Anterior cingulate cortex (tissue), 58 donors: ENCODE measurements at regions not wholly inside any gene's neighbourhood (a gene's known extent, or its start where the extent isn't known, plus 50 kb on each side); places are given as distances from the start of the nearest gene placed in this dataset.

Experiments
- DNase-seq, 58 donors: peaks; one replicate each; lab custom pipeline; 2025; lab: John Stamatoyannopoulos, UW

DNA sequence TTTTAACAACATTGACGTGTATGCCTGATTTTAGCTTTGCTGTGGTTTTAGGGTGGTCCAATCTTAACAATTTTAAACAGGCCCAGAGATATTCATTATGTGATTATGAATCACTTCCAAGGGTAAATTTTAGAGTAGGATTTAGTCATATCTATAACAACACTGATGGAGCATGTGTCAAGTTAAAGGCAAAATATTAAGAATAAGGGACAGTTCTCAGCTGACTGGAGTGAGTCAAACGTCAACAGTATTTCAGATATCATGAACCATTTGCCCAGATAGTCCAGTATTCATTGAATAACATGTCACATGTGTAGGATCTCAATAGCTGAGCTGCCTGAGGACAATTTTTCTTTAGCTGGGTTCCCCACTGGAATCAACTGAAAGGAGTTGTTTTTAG lies 61.3 kb upstream of the VCX2 start:
- no peak for DNase-seq

- DNase-seq = no peak
Measured at GRCh38 chrX:8233091-8233490, 62.0 kb upstream of the VCX2 start.

DNA sequence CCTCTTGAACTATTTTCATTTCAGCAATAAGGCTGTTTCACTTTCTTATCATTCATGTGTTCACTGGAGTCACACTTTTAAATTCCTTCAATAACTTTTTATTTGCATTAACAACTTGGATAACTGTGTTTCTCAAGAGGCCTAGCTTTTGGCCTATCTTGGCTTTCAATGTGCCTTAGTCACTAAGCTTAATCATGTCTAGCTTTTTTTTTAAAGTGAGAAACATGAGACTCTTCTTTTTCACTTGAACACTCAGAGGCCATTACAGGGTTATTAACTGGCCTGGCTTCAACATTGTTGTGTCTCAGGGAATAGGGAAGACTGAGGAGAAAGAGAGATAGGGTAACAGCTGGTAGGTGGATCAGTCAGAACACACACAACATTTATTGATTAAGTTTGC lies 64.0 kb upstream of the VCX2 start:
- DNase-seq = no peak

- DNase-seq = no peak
Measured at GRCh38 chrX:8237718-8238117, 66.7 kb upstream of the VCX2 start.

- no peak for DNase-seq
Measured at GRCh38 chrX:8242431-8243020, 71.5 kb upstream of the VCX2 start.

DNA sequence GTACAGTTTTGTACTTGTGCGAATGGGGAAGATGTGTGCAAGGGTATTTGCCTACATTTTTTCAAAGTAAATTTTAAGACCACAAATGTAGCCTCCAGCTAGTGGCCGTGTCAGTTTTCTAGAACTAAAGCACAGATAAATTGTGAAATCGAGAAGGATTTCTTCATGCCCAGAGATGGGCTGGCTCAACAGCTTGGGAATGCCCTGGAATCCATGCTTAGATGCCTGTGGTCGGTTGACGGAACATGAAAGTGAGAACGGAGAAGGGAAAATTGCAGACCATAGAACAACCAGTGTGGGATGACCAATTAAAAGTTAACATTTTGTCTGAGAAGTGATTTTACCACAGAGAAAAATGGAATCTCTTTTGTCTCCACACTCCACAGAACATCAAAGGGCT lies 73.2 kb upstream of the VCX2 start:
- no peak for DNase-seq

GRCh38 chrX:8245411-8245810 lies 74.3 kb upstream of the VCX2 start:
- no peak for DNase-seq

- DNase-seq = no peak
Measured at GRCh38 chrX:8253096-8253495, 82.0 kb upstream of the VCX2 start.

DNA sequence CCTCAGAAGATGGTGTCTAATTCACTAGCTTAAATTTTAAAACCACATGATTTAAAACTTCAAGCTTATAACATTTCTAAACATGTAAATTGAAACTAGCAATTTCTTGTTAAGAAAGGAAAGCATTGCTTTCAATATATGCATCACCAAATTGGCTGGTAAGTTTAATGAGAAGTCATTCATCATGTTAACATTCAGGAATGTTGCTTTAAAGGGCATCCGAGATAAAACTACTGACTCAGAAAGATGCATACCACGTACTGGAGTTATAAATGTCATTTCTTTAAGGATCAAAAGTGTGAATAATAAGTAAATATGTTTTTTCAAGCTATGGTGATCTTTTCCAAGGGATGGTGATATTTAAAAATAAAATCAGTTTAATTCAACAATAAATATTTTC lies 83.3 kb upstream of the VCX2 start:
- DNase-seq = no peak

DNA sequence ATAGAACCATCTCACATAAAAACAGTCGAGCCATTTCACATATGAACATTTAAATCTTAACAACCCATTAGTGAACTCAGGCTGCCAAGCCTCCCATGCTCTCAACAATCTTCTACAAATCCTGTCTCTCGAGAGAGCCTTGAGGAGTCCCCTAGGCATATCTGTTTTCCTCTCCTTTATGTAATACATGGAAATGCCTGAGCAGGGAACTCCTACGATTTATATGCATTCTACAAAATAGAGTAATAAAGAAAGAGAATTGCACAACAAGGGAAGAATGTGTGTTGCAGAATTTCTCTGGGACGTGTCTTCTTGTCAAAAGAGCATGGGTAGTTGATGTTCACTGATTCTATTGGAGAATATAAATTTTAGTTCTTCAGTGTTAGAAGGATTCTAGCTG lies 101.8 kb upstream of the VCX2 start:
- DNase-seq = no peak

DNA sequence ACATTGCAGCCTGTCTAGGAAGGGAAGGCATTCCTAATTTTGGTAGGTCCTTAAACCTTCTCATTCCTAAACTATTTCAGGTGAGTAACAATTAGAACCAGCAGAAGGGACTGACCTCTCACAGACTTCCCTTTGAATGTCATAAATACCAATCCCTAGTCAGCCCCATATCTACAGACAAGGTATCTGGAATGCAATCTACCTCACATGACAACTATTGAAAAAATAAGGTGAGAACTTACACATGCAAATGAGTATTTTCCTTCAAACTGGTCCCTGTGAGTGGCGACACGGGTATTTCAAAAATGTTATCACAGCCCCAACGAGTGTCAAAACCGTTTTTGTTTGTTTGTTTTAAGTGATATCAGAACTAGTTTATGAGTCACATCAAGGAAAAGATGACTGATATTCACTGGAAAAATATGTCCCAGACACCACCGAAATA lies 102.4 kb upstream of the VCX2 start:
- DNase-seq = no peak

DNA sequence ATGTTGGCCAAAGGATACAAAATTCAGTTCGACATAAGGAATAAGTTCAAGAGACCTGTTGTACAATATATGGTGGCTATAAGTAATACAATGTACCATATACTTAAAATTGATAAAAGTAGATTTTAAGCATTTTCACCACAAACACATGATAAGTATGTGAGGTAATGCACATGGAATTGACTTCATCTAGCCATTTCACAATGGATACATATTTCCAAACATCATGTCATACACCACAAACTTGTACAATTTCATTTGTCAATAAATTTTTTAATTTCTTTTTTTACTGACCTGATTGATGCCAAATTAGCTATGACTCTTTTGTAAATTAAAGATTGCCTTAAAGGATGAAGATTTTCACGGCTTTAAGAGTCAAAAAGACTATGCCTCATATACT lies 103.1 kb upstream of the VCX2 start:
- DNase-seq = no peak

DNA sequence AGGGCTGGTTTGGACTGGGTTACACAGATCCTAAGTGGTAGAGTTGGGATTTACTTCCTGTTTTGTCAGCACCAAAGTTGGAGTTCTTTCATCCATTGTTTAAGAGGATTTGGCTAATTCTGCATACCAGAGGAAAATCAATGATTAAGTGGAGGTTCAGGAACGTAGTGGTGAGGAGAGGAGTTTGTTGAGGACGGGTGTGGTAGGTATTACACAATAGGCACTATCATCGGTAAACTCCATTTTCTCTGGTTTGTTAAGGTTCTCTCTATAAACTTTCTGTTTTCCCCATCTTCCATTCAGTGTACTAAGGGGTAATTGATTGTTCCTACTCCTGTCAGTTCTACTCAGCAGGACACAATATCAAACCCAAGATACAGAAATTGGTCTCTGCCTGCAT lies 107.5 kb upstream of the VCX2 start:
- DNase-seq = no peak

DNA sequence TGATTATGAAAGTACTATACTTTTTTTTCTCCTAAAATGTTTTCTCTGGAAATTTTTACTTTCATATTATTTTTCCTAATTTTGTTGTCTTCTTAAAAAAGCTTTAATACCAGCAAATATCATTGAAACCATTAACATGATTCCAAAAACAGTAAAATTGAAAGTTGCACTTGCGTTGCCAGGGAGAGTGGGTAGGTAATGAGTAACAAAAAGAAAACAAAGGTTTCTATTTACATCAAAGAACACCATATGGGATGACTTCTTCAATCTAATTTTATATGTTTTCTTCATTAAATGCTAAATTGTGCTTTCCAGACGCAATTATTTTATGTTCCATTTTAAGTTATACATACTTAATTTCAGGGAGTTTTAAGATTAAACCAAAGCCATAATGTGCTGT lies 108.3 kb upstream of the VCX2 start:
- no peak for DNase-seq

DNA sequence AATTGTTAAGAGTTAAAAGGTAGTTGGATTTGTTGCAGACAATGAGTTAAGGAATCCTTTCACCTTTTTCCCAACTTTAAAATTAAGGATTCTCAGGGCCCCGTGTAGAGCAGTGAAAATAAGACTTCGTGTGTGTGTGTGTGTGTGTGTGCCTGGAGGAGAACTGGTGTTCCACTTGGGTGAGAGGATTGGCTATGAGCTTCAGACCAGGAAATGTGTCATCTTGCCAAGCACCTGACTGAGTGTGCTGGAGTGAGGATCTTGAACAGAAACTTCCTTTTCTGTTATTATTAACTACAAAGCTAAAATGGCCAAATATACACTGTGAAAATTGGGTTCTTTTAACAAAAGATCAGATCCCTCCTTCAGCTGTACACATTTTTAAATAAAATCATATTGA lies 113.1 kb upstream of the VCX2 start:
- DNase-seq = no peak

DNA sequence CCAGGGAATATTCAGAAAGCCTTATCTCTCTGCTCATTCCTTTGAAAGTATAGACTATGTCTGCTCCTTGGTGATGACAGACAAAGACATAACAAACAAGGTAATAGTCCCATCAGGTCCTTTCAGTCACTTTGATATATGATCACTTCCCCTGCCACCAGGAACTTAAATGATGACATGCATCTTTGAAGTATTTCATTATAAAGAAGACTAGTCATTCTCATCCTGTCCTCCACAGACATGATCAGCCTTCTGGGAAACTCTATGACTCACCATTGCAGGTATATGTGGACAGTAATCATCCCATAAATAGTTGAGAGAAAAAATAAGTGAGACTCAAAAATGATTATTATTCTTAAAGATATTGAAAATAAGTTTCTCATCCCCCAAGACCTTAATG lies 117.5 kb upstream of the VCX2 start:
- DNase-seq = no peak

- DNase-seq = no peak
Measured at GRCh38 chrX:8289523-8289922, 118.5 kb upstream of the VCX2 start.

DNA sequence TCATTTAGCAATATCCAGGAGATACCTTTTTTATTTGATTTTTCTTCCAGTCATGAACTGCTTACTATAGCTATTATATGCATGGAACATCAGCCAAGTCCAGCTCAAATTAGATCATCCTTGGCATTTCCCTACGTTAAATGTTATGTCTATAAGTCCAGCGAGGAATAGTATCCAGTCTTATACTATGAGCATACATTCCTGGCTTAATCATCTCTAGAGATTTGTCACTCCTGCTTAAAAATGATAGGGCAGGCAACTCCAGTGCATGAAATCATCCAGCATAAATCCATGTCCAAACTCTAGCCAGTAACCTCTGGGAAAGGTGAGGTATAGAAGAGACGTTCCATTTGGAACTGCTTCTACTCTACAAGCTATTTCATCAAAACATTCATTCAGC lies 126.7 kb upstream of the VCX2 start:
- DNase-seq = no peak

GRCh38 chrX:8304668-8305067 lies 133.6 kb upstream of the VCX2 start:
- no peak for DNase-seq

- DNase-seq = no peak
Measured at GRCh38 chrX:8305350-8305749, 134.3 kb upstream of the VCX2 start.

DNA sequence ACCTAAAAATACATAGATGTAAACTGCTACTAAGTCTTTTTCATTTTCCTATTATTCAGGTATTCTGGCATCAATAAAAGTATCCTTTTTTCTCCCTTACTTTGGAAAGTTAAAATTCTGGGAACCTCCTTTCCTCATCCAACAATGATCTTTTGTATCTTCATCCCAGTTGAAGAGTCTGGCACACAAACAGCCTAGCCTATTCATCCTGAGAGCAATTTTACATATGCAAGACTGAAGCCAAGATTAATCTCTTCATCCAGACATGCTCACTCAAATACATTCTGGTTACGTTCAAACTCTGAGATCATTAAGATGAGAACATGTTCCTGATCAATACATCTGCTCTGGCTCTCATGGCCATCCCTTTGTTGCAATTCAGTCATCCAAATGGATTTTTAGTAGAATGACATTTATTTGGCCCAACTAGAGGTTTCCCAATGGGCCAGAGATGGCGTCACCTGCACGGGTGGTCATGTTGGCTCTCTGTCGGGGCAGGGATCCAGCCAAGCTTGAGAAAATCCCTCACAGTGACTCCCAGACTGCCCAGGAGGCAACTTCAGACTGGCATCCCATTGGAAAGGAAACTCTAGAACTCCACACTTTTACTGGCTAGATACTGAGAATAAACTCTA lies 135.3 kb upstream of the VCX2 start:
- DNase-seq = peak in 43 of 58 donors; percentile 0 to 66 (median 10)

DNA sequence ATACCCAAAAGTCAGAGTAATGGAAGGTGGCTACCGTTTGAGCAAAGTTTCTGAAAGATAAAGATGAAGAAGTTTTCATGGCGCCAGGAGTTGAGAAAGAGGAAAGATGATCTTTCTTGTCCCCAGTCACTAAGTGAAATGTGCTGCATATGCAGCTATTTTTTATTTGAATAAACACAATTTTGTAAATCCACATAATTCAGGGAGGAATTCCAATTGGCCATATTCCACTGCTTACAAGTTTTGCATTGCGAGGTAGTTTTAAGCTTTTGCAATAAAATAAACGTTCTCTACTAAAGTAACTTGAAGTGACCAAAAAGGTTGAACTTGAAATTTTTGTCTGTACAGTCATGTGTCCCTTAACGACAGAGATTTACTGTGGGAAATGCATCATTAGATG lies 139.3 kb upstream of the VCX2 start:
- DNase-seq = no peak

- DNase-seq = no peak
Measured at GRCh38 chrX:8313844-8314243, 142.8 kb upstream of the VCX2 start.
